ENCODE measurements at regions not wholly inside any gene's neighbourhood (a gene's known extent, or its start where the extent isn't known, plus 50 kb on each side); places are given as distances from the start of the nearest gene placed in this dataset.

DNA sequence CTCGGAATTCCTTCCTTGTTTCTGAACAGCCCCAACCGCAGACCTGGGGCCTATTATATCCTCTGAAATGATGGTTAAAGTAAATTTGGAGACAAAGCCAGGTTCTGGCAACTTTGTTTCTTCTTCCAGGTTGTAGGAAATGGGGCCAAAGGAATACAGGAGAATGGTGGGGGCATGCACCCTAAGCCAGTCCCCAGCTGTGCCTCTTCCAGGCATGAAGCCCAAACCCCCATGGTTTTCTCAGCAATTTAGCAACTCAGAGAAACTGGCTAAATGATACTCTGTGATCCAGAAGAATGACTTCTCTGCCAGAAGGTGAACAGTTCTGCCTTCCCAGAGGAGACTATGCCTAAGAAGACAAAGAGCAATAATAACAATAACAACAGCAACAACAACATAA, 635.0 kb upstream of the FANCL start:
- no peak for DNase-seq (ENCODE audit: low read depth, low spot score)

DNA sequence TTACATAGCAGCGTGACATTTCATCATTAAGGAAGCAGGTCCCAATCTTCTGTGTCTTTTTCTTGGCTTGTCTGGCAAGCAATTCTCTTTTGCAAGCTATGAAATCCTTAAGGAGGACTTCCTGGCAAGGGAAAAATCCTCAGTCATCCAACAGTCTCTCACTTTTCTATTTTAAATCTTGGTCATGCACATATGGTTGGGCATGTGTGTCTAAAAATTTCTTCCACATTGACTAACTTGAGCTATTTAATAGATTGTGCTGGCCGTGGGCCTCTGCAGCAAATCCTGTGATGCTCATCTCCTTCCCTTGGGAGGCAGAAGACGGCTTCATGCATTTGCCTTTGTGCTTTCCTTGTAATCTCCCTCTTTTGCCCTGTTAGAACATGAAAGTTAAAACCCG, 634.3 kb upstream of the FANCL start:
- no peak for DNase-seq (ENCODE audit: low read depth, low spot score)

DNA sequence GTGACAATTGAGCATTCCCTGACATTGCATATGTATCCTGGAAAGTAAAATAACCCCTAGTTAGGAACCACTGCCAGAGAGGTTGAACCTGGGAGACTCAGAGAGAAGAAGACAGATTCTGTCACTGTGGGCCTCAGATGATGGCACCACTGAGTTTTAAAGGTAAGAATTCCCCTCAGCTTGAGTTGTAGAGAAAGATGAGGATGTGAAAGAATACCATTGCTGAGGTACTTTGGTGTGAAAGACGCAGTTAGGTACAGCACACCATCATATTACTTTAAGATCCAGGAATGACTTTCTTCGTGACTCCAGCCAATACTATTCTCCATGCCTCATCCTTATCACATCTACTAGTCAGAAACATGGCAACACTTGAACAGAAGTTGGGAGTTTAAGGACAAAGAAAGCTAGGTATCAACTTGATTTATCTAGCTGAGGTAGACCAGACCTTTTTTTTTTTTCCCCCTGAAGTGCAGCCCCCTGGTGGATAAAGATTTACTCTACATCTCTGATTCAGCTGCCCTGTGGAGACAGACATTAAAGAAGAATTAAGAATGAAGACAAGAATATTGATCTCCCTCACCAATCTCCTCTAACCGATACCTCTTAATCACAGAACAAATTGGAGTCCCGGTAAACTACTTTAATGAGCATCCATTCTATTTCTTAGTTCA, 630.5 kb upstream of the FANCL start:
- DNase-seq (ENCODE audit: low read depth, low spot score) = no peak

DNA sequence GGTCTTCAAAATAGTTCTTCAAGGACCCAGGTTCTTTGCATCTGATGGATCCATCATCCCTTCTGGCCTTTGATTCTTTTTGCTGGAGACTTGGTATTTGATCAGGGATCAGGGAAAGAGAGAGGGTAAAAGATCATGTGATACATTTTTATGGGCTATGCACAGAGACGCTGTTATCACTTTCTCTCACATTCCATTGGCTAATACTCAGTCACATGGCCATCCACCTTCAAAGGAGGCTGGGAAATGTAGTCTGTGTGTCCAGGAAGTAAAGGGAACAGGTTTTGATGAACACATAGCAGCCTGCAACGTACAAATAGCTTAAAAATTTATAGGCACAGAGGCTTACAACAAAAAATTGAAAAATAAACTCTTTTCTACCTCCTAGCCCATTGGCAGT, 629.6 kb upstream of the FANCL start:
- no peak for DNase-seq (ENCODE audit: low read depth, low spot score)

DNA sequence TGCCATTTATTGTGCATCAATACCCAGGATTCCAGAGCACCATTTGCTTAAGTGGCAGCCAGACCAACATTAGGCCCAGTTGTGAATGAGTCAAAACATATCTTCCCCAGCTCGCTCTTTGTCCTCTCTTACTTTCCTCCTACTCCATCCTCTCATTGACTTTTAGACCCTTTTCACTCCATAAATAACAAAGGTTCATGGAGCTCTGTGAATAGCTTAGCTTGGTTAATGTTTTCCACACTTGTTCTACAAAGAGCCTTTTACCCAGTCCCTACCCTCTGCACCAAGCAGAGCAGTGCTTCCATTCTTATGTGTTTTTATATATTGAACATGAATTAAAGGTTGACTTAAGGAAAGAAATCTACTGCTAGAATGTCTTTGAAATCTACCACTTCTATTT, 625.8 kb upstream of the FANCL start:
- no peak for DNase-seq (ENCODE audit: low read depth, low spot score)

DNA sequence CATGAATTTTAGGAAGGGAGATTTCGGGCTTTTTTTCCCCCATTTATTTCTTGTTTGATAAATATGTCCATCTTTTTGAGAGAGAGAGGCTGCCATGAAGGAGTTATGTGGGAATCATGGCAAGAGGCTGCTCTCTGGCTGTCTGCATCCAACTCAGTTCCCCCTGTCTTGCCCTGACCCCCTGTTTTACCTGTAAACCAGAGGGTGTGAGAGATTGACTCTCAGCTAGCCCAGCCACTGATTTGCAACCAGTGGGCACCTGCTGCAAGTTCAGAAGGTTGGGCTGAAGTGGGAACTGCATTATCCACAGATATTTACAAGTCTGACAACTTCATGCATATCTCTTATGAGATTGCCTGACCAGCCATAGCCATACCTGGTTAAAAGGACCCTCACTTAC, 625.4 kb upstream of the FANCL start:
- no peak for DNase-seq (ENCODE audit: low read depth, low spot score)

DNA sequence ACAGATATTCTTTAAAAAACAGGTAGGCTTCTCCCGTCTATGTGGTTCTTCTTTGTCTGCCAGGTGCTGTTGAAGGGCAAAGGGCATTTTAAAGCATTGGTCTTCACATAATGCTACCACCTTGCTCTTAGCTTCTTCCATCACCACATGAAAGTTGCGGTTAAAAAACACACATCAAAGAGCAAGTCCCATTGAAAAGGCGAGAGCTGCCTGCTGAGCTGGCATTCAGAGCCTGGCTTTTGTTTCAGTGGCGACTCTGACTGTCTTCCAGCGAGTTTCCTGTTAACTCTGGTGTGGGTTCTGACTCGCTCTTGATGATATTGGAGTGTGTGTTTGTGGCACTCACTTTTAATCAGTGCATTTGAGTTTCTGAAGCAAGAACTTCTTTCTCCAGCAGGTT, 624.9 kb upstream of the FANCL start:
- DNase-seq (ENCODE audit: low read depth, low spot score) = no peak

DNA sequence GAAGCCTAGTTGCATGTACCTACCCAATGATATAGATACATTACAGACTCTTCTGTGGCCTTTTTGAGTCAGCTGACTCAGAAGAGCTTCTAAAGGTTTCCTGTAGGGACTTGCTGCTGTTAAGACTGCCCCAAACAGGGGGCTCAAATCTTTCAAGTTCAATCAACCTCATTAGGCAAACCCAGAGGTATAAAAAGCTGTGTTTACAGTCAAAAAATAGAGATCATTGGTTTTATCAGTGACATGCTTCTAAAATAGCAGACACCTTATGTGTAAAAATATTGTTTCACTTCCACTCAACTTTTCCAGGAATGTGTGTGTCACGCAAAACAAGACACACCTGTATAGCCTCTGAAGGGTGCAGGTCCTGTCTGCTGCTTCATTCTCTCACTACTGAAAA, 624.3 kb upstream of the FANCL start:
- DNase-seq (ENCODE audit: low read depth, low spot score) = no peak

DNA sequence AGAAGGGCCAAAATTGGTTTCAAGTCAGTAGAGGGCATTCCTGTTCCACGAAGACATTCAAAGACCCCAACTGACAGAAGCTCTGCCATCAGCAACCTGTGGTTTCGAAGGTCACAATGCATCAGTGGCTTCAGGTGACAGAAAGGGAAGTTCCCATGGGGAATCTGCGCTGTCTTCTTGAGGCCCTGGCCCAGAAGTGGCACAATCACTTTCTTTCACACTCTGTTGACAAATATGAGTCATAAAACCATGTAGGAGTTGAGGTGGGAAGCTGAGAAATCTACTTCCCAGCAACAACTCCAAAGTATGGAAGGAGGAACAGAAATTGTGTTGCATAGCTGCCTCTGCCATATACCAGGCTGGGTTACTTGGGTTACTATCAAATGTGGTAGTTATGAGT, 621.1 kb upstream of the FANCL start:
- no peak for DNase-seq (ENCODE audit: low read depth, low spot score)

DNA sequence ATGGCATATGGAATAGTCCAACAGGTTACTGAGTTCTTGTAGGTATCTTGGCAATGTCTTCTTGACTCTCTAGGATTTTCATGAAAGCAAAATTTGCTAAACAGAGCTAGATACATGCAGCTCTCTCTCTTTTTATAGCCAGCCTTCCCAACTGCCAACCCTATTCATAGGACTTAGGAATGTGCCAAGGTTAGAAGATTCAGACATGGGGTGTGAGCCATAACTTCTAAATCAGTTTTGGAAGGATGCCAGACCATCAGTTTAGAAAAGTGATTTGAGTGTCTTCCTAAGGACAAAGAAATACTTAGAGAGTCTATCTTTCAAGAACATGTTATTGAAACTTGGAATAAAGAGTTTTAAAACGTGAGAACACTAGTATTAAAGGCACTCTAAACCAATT, 619.5 kb upstream of the FANCL start:
- no peak for DNase-seq (ENCODE audit: low read depth, low spot score)

DNA sequence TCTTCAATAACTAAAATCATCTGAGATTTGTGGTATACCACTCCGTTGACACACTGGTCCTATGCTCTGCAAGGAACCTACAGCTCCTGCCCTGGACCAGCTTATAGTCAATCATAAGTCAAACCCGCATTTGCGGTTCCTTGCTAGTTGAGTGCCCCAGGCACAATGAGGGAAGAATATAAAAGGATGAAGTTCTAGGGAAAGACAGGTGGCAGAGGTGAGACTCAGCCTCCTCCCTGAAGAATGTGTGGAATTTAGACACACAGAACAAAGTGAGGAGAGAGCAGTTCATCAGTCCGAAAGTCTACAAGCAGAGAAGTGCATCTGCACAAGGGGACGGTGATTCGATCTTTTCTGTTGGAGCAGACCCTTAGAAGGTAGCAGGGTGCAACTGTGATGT, 615.0 kb upstream of the FANCL start:
- no peak for DNase-seq (ENCODE audit: low read depth, low spot score)

DNA sequence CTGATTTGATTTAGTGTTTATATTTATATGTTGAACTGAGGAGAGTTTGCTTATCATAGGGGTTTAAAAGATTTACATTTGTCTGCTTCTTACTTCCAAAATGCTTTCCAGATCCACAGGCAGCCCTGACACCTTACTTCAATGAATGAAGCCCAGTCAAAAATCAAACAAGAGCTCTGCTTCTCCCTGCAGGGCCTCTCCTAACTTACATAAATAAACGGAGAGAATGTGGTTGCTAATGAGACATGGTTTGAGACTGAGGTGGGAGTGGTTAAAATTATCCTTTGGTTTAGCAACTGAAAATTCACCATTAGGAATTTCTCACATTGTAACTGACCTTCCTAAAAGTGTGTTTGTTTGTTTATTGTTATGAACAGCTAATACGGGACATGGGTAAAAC, 612.3 kb upstream of the FANCL start:
- DNase-seq (ENCODE audit: low read depth, low spot score) = no peak

DNA sequence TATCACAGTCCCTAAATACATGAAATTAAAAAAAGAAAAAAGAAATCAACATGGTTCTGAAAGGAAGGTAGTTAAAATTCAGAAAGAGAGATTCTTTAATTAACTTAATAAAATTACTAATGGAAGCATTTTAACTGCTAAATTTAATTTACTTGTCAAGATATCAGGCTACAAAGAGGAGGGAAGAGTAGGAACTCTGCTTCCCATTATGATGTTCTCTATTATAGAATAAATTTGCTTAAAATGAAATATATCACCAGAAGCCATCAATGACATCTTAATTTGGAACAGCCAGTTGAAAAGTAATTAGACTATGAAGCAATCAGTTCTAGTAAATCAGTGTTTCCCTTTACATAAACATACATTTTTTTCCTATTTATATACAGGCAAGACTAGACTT, 611.8 kb upstream of the FANCL start:
- no peak for DNase-seq (ENCODE audit: low read depth, low spot score)

DNA sequence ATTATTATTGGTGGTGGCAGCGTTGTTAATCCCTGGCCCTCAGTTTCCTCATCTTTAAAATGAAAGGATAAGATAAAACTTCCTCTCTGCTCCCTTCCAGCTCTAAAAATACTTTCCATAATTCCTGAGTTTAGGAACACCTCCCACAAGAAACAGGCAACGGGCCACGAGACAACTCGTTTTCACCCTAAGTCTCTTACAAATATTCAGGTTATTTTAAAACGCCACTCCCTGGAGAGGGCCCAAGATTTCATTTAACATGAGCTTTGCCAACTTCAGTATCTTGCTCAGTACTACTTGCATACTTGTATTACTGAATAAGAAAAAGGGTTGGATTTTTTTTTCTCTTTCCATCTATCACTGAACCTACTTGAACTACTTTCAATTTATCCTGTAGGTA, 611.1 kb upstream of the FANCL start:
- no peak for DNase-seq (ENCODE audit: low read depth, low spot score)

DNA sequence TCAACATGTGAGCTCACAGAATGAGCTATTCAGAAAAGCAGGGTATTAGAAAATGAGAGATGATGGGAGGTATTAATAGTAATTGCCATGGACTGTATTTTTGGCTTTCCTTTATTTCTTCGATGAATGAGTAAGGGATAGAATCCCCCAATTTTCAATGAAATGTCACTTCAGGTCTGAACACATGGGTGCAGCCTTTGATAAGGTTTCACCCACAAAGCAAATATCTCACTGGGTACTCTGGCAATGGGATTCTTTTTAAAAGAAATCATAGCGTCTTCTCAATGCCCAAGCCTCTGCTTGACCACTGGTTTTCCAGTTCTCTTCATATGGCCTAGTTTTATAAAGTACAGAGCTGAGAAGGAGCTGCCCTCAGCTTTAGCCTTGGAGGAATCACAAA, 610.5 kb upstream of the FANCL start:
- no peak for DNase-seq (ENCODE audit: low read depth, low spot score)

DNA sequence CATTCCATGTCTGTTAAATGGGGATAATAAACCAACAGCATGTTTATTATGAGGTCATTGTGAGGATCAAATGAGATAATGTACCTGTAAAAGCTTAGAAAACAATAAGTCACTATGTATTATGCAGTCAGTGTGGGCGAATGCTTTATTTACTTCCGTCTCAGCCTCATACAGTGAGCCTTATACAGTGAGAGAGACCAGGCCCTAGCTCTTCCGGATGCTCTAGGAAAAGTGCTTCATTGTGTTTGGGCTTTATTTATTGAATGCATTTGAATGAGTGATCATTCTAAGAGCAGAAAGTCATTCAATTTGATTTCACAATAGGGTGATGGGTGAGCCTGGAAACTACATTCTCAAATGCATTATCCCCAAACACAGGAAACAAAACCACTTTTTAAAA, 603.9 kb upstream of the FANCL start:
- no peak for DNase-seq (ENCODE audit: low read depth, low spot score)

DNA sequence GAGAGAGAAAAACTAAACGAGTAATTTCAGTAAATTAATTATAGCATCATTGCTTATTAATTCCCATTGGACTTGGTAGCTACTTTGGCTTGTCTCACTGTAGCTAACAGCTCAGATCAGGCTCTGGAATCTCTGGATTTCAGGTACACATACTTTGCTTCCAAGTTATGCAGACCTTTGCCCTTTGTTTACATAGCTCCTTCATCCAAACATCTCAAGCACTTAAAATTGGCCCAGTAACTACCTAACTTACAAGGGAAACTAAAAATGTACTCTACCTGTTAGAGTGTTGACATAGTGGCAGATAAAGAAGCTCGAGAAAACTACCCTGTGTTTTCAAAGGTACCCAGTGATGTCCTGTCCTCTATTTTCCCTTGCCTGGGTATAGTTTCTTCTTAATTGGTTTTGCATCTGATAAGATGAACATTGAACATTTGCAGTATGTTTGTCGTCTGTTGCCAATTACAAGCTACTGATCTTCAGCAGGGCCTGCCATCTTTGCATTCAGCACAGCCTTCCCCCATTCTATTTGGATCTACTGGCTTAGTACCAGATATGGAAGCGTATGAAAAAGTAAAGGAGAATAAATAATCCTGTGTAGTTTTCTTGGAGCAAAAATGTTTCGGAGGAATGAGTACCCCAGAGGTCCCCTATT, 601.5 kb upstream of the FANCL start:
- no peak for DNase-seq (ENCODE audit: low read depth, low spot score)

DNA sequence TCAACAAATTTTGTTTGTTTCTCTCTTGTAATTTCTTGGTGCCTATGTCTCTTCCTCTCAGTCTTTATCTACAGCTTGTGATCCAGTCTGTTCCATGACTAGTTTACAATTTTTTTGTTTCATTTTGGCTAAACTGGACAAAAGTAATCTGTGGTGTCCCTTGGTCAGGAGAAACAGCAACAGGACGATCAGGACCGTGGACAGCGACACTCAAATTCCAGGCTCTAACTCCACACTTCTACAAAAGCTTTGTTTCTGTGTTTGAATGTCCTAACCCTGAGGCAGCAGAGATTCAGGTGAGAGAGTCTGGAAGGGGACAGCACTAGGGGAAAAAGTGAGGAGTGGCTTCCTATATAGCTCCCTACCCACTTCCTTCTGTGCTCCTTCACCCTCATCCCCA, 593.3 kb upstream of the FANCL start:
- no peak for DNase-seq (ENCODE audit: low read depth, low spot score)

DNA sequence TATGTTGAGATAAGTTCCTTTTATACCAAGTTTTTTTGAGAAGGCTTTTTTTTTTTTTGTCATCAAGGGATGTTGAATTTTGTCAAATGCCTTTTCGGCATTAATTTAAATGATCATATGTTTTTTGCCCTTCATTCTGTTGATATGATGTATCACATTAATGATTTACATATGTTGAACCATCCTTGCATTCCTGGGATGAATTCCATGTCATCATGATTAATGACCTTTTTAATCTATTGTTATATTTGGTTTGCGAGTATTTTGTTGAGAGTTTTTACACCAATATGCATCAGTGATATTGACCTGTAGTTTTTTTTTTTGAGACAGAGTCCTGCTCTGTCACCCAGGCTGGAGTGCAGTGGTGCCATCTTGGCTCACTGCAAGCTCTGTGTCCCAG, 585.7 kb upstream of the FANCL start:
- DNase-seq (ENCODE audit: low read depth, low spot score) = no peak

DNA sequence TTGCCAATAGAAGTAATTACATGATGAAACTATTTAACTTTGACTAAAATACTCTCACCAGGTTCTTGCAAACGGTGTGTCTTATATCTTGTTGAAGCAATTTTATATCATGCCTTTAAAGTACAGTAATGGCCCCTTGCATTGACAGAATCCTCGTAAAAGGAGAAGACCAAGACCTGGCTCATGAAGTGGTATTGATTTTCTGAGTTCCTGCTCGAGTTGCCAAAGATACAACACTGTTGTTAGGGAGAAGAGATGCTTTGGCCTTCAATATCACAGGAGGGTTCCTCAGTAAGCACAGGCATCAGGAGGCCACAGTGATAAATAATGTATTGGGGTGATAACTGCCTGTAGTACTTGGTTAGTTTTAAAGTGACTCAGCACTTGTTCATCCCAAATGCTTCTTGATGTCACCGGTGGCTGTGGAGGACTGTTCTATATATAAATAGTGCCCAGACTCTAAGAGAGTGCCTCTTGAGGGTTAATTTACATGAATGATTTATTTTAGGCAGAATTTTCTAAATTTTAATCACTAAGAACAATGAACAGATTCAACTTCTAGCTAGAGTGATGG, 571.7 kb upstream of the FANCL start:
- DNase-seq (ENCODE audit: low read depth, low spot score) = no peak

DNA sequence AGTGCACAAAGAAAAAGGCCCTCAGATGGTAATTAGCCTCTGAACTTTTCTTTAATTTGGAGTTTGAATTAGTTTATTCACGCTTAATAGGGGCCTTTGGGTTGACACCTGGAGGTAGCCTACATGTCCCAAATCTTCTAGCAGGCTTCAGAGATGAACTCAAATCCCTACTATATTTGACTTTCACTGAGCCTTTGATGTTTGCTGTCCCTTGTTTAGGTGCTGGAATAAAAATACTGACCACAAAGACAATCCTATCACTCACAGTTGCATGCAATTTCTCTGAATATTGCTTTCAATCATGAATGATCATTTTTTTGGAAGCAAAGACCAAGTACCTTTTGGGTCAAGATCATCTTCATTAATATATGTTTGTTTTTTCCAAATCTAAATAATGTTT, 564.0 kb upstream of the FANCL start:
- DNase-seq (ENCODE audit: low read depth, low spot score) = no peak

DNA sequence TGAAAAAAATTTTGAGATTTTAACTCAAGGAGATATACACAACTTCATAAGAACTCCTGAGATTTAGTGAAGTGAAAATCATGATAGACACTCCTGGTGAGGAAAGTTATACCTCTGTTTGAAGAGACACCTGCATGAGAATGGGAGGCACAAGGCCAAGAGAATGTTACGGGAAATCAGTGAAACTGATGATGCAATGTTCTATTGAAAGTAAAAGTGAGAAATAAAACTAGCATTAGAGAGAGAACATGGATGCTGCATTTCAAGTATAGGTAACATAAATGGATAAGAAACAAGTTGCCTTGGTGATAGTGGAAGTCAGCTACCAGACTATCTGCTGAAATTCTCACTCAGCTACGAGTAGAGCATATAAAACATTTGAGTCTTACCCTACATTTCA, 562.1 kb upstream of the FANCL start:
- DNase-seq (ENCODE audit: low read depth, low spot score) = no peak

DNA sequence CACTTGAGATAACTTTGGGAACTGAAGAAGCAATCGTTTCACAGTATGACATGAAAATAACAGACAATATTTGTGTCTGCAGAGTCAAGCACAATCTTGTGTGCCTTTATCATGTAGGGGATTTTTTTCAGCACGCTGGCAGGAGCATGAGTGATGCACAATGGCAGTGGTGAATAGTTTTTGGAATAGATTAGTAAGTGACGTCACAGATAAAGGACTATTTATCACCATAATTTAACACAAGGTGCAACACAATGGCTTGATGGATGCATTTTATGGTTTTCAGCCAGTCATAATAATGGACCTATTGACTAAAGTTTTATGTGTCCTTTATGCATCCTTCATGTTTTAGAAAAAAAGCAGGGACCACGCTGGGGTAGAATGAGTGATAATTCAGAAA, 559.8 kb upstream of the FANCL start:
- no peak for DNase-seq (ENCODE audit: low read depth, low spot score)
